DOHH2 (cell line): ENCODE measurements at regions not wholly inside any gene's neighbourhood (a gene's known extent, or its start where the extent isn't known, plus 50 kb on each side); places are given as distances from the start of the nearest gene placed in this dataset.

Experiments used
- H3F3A ChIP-seq: fragments of 200-600 bp; sonication (generic), shearing (Covaris generic); 2 replicates; pipeline ENCODE4 v1.6.0; 2016; ENCODE audit warnings: antibody characterized with exemption, mild to moderate bottlenecking; ENCODE audit not compliant: control insufficient read depth, insufficient read depth
- H3K27ac ChIP-seq: fragments of 200-600 bp; sonication (generic); 2 replicates; pipeline ENCODE4 v1.5.1; 2014; ENCODE audit warnings: low read depth, mild to moderate bottlenecking, low read length, moderate library complexity
- H3K27me3 ChIP-seq: fragments of 200-600 bp; sonication (generic); 2 replicates; pipeline ENCODE4 v1.6.1; 2014; ENCODE audit warnings: mild to moderate bottlenecking, low read length, mixed read lengths; ENCODE audit not compliant: control insufficient read depth
- H3K36me3 ChIP-seq: fragments of 200-600 bp; sonication (generic); 2 replicates; pipeline ENCODE4 v1.6.1; 2014; ENCODE audit warnings: mild to moderate bottlenecking, low read length, moderate library complexity, mixed read lengths; ENCODE audit not compliant: control insufficient read depth
- H3K4me1 ChIP-seq: fragments of 200-600 bp; sonication (generic); 2 replicates; pipeline ENCODE4 v1.6.1; 2014; ENCODE audit warnings: mild to moderate bottlenecking, low read length, mixed read lengths; ENCODE audit not compliant: control insufficient read depth
- H3K4me2 ChIP-seq: fragments of 200-600 bp; sonication (generic); 2 replicates; pipeline ENCODE4 v1.6.0; 2014; ENCODE audit warnings: mild to moderate bottlenecking, low read length, moderate library complexity
- H3K4me3 ChIP-seq: fragments of 200-600 bp; sonication (generic); 2 replicates; pipeline ENCODE4 v1.5.1; 2014; ENCODE audit warnings: mild to moderate bottlenecking, low read length, mixed read lengths
- H3K79me2 ChIP-seq: fragments of 200-600 bp; sonication (generic); 2 replicates; pipeline ENCODE4 v1.6.1; 2014; ENCODE audit warnings: mild to moderate bottlenecking, low read length, mixed read lengths; ENCODE audit not compliant: control insufficient read depth
- H3K9me2 ChIP-seq: fragments of 200-600 bp; sonication (generic); replicated peaks from 2 replicates; pipeline ENCODE4 v1.6.1; 2014; ENCODE audit warnings: mild to moderate bottlenecking, low read length, mixed read lengths; ENCODE audit not compliant: control insufficient read depth
- H3K9me3 ChIP-seq: fragments of 200-600 bp; sonication (generic); 2 replicates; pipeline ENCODE4 v1.6.1; 2014; ENCODE audit warnings: antibody characterized with exemption, low read length, mixed read lengths; ENCODE audit not compliant: control insufficient read depth, insufficient read depth
- H4K20me1 ChIP-seq: fragments of 200-600 bp; sonication (generic); 2 replicates; pipeline ENCODE4 v1.6.0; 2014; ENCODE audit warnings: low read depth, mild to moderate bottlenecking, antibody characterized with exemption, low read length, moderate library complexity; ENCODE audit not compliant: control insufficient read depth, insufficient read depth
- EZH2phosphoT487 ChIP-seq: fragments of 200-600 bp; sonication (generic); IDR thresholded peaks from 2 replicates; pipeline ENCODE4 v1.6.1; 2017; ENCODE audit warnings: borderline replicate concordance, mild to moderate bottlenecking, antibody characterized with exemption, low read length, moderate library complexity, mixed read lengths
- TF ChIP-seq, protein P1 (sequence below): fragments of 200-600 bp; sonication (generic); IDR thresholded peaks from one replicate; pipeline ENCODE4 v1.5.1; 2014; ENCODE audit warnings: antibody characterized with exemption, mild to moderate bottlenecking, low read depth, low read length; ENCODE audit not compliant: poor library complexity, severe bottlenecking

GRCh38 chr5:60354311-60354710 is 345.7 kb downstream of the DEPDC1B start:
- no peaks in the 10 kb centered on the region for H3K9me2 ChIP-seq
- H3K27me3 ChIP-seq, result no peaks in the 10 kb centered on the region
- no peaks in the 10 kb centered on the region for H3F3A ChIP-seq
- H3K36me3 ChIP-seq, result no peaks in the 10 kb centered on the region
- H4K20me1 ChIP-seq, result no peaks in the 10 kb centered on the region
- H3K79me2 ChIP-seq, result no peaks in the 10 kb centered on the region
- no peak overlapping the region for H3K27ac ChIP-seq
- H3K4me3 ChIP-seq, result no peak overlapping the region
- no peak for TF ChIP-seq EZH2phosphoT487
- TF ChIP-seq, protein P1, sequence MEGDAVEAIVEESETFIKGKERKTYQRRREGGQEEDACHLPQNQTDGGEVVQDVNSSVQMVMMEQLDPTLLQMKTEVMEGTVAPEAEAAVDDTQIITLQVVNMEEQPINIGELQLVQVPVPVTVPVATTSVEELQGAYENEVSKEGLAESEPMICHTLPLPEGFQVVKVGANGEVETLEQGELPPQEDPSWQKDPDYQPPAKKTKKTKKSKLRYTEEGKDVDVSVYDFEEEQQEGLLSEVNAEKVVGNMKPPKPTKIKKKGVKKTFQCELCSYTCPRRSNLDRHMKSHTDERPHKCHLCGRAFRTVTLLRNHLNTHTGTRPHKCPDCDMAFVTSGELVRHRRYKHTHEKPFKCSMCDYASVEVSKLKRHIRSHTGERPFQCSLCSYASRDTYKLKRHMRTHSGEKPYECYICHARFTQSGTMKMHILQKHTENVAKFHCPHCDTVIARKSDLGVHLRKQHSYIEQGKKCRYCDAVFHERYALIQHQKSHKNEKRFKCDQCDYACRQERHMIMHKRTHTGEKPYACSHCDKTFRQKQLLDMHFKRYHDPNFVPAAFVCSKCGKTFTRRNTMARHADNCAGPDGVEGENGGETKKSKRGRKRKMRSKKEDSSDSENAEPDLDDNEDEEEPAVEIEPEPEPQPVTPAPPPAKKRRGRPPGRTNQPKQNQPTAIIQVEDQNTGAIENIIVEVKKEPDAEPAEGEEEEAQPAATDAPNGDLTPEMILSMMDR, result no peak
- no peak overlapping the region for H3K4me2 ChIP-seq
- no peaks in the 10 kb centered on the region for H3K9me3 ChIP-seq
- no peaks in the 10 kb centered on the region for H3K4me1 ChIP-seq

GRCh38 chr5:60352992-60353599 is 346.9 kb downstream of the DEPDC1B start:
- Histone ChIP-seq H3K9me3 (no peaks in the 10 kb centered on the region), H3F3A (no peaks in the 10 kb centered on the region), H3K79me2 (no peaks in the 10 kb centered on the region), H3K4me1 (no peaks in the 10 kb centered on the region), H3K27me3 (no peaks in the 10 kb centered on the region), H3K27ac (no peak overlapping the region), H3K36me3 (no peaks in the 10 kb centered on the region), H3K9me2 (no peaks in the 10 kb centered on the region), H3K4me2 (no peak overlapping the region), H4K20me1 (no peaks in the 10 kb centered on the region), H3K4me3 (no peak overlapping the region)
- no peak for TF ChIP-seq EZH2phosphoT487
- TF ChIP-seq, protein P1, result no peak

- Histone ChIP-seq H3K36me3 (no peaks in the 10 kb centered on the region), H3K27me3 (no peaks in the 10 kb centered on the region), H3K4me1 (no peaks in the 10 kb centered on the region), H3F3A (no peaks in the 10 kb centered on the region), H3K4me2 (no peak overlapping the region), H3K9me3 (no peaks in the 10 kb centered on the region), H3K79me2 (no peaks in the 10 kb centered on the region), H4K20me1 (no peaks in the 10 kb centered on the region), H3K9me2 (no peaks in the 10 kb centered on the region), H3K27ac (no peak overlapping the region), H3K4me3 (no peak overlapping the region)
- TF ChIP-seq EZH2phosphoT487, result no peak
- TF ChIP-seq, protein P1, result no peak
Observed at GRCh38 chr5:60350794-60351193, 349.2 kb downstream of the DEPDC1B start.
